ENCODE measurements at regions not wholly inside any gene's neighbourhood (a gene's known extent, or its start where the extent isn't known, plus 50 kb on each side); places are given as distances from the start of the nearest gene placed in this dataset.

DNA sequence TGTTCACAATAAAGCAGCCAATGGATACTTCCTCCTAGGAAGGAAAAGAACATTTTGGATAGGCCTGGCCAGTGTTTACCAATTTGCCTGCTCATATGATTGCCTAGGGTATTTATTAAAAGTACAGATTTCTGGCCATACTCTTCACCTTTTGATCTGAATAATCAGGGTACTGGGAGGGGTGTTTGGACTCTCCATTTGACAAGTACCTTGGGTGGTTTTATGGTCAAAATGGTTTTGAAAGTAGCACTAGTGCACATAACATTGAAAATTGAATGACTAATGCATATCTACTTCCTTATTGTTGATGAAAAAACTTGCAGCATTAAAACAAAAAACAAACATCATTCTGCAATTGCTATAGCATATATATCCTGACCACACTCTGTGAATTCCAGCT lies 333.3 kb upstream of the CDH2 start:
- no peaks in the 10 kb centered on the region for H3K4me1 ChIP-seq (ENCODE audit: low read depth)
- H3K9me3 ChIP-seq, result peaks cover 13% of the 10 kb centered on the region
- no peak for TF ChIP-seq CTCF (IDR thresholded peaks at IDR 0.05)
- no peak for DNase-seq
- no peak for ATAC-seq
- intact Hi-C loops (cut with DNase I, micrococcal nuclease), result no loop called here
- no peaks in the 10 kb centered on the region for H3K36me3 ChIP-seq (ENCODE audit: low read depth)
- H3K4me3 ChIP-seq, result no peak overlapping the region

GRCh38 chr18:28504066-28504465 lies 327.1 kb upstream of the CDH2 start:
- peaks cover 16% of the 10 kb centered on the region for H3K9me3 ChIP-seq
- H3K4me3 ChIP-seq, result no peak overlapping the region
- H3K4me1 ChIP-seq (ENCODE audit: low read depth), result no peaks in the 10 kb centered on the region
- no peaks in the 10 kb centered on the region for H3K36me3 ChIP-seq (ENCODE audit: low read depth)
- DNase-seq (no peak), ATAC-seq (no peak)
- no peak for TF ChIP-seq CTCF (IDR thresholded peaks at IDR 0.05)
- intact Hi-C loops (cut with DNase I, micrococcal nuclease), result no loop called here

GRCh38 chr18:28494151-28494550 lies 317.2 kb upstream of the CDH2 start:
- Histone ChIP-seq H3K4me3 (no peak overlapping the region), H3K36me3 (ENCODE audit: low read depth) (no peaks in the 10 kb centered on the region), H3K4me1 (ENCODE audit: low read depth) (no peaks in the 10 kb centered on the region), H3K9me3 (peaks cover 13% of the 10 kb centered on the region)
- DNase-seq (no peak), ATAC-seq (no peak)
- TF ChIP-seq CTCF (IDR thresholded peaks at IDR 0.05), result no peak
- intact Hi-C loops (cut with DNase I, micrococcal nuclease), result no loop called here

- H3K9me3 ChIP-seq, result peaks cover 24% of the 10 kb centered on the region
- intact Hi-C loops (cut with DNase I, micrococcal nuclease), result no loop called here
- no peak for ATAC-seq
- TF ChIP-seq CTCF (IDR thresholded peaks at IDR 0.05), result no peak
- DNase-seq, result no peak
- H3K4me1 ChIP-seq (ENCODE audit: low read depth), result no peaks in the 10 kb centered on the region
- H3K36me3 ChIP-seq (ENCODE audit: low read depth), result no peaks in the 10 kb centered on the region
- H3K4me3 ChIP-seq, result no peak overlapping the region
Measured at GRCh38 chr18:28485918-28486317, 309.0 kb upstream of the CDH2 start.

DNA sequence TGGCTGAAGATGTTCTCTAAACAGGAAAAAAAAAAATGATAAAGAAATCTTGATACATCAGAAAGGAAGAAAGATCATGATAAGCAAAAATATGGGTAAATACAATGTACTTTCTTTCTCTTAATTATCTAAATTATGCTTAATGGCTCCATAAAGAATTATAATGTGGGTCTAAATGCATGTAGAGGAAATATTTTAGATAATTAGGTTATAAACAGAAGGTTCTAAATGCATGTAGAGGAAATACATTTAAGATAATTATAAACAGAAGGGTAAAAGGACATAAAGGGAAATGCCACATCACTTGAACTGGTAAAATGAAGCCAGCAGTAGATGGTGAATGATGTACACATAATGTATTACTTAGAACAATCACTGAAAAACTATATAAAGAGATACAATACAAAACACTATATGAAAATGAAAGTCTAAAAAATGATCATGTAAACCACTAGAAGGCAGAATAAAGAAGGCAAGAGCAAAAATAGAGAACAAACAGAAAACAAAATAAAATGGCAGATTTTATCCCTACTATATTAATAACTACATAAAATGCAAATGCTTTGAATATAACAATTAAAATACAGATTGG lies 308.4 kb upstream of the CDH2 start:
- H3K4me3 ChIP-seq, result no peak overlapping the region
- peaks cover 28% of the 10 kb centered on the region for H3K9me3 ChIP-seq
- no peak for ATAC-seq
- H3K4me1 ChIP-seq (ENCODE audit: low read depth), result no peaks in the 10 kb centered on the region
- no peak for DNase-seq
- H3K36me3 ChIP-seq (ENCODE audit: low read depth), result no peaks in the 10 kb centered on the region
- intact Hi-C loops (cut with DNase I, micrococcal nuclease), result no loop called here
- TF ChIP-seq CTCF (IDR thresholded peaks at IDR 0.05), result no peak

DNA sequence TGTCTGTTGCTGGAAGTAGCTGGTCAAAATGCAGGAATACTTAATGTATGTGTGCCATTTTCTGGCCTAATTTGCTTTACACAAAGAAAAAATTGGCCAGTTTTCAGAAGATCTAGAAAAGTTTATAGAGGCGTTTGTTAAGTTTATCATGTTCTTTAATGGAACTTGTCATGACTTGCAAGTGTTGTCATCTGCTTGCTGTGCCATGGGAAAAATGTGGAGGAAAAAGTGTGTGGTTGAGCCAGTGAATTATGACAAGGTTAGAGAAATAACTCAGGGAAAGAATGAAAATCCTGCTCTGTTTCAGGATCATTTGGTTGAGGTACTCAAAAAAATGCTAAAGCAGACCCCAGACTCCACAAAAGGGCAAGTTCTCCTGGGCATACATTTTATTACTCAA lies 301.6 kb upstream of the CDH2 start:
- DNase-seq (no peak), ATAC-seq (no peak)
- Histone ChIP-seq H3K36me3 (ENCODE audit: low read depth) (no peaks in the 10 kb centered on the region), H3K9me3 (peaks cover 40% of the 10 kb centered on the region), H3K4me3 (no peak overlapping the region), H3K4me1 (ENCODE audit: low read depth) (no peaks in the 10 kb centered on the region)
- intact Hi-C loops (cut with DNase I, micrococcal nuclease), result no loop called here
- no peak for TF ChIP-seq CTCF (IDR thresholded peaks at IDR 0.05)

All from mucosa of descending colon (tissue), 3 donors.